NCI-H187 (cell line): ENCODE measurements at regions not wholly inside any gene's neighbourhood (a gene's known extent, or its start where the extent isn't known, plus 50 kb on each side); places are given as distances from the start of the nearest gene placed in this dataset.
"Not testable (repeated sequence)": the region's sequence is repeated elsewhere in the genome, so short reads cannot be mapped to it uniquely, and the experiment has no call there.

Experiments
- DNase-seq, 2 experiments: peaks; one replicate each; lab custom pipeline; 2025; lab: John Stamatoyannopoulos, UW

- no peak for DNase-seq
Observed at GRCh38 chr10:130351466-130352290, 215.5 kb downstream of the GLRX3 start.

GRCh38 chr10:130352291-130352645, 216.1 kb downstream of the GLRX3 start:
- no peak for DNase-seq

GRCh38 chr10:130353928-130354572, 217.9 kb downstream of the GLRX3 start:
- no peak for DNase-seq

GRCh38 chr10:130354573-130354954, 218.4 kb downstream of the GLRX3 start:
- DNase-seq: no peak

- DNase-seq: no peak
Observed at GRCh38 chr10:130354976-130355795, 219.0 kb downstream of the GLRX3 start.

GRCh38 chr10:130356429-130356828, 220.2 kb downstream of the GLRX3 start:
- not testable (repeated sequence) for DNase-seq

- no peak for DNase-seq
Observed at GRCh38 chr10:130357226-130357625, 221.0 kb downstream of the GLRX3 start.

- DNase-seq: no peak
Observed at GRCh38 chr10:130357951-130358350, 221.8 kb downstream of the GLRX3 start.

- DNase-seq: no peak
Observed at GRCh38 chr10:130358981-130359650, 222.9 kb downstream of the GLRX3 start.

GRCh38 chr10:130359711-130360110, 223.5 kb downstream of the GLRX3 start:
- DNase-seq: no peak

GRCh38 chr10:130360826-130361311, 224.7 kb downstream of the GLRX3 start:
- DNase-seq: no peak

- no peak for DNase-seq
Observed at GRCh38 chr10:130361351-130362105, 225.3 kb downstream of the GLRX3 start.

- DNase-seq: peak in 1 of 2 experiments; percentile 13
Observed at GRCh38 chr10:130362308-130362761, 226.1 kb downstream of the GLRX3 start.

GRCh38 chr10:130363051-130363450, 226.9 kb downstream of the GLRX3 start:
- no peak for DNase-seq

GRCh38 chr10:130363899-130364445, 227.8 kb downstream of the GLRX3 start:
- no peak for DNase-seq

- DNase-seq: no peak
Observed at GRCh38 chr10:130364631-130365411, 228.6 kb downstream of the GLRX3 start.

GRCh38 chr10:130368761-130369560, 232.8 kb downstream of the GLRX3 start:
- DNase-seq: no peak

- DNase-seq: no peak
Observed at GRCh38 chr10:130369645-130370381, 233.6 kb downstream of the GLRX3 start.
